HEK293 (cell line): ENCODE measurements at regions not wholly inside any gene's neighbourhood (a gene's known extent, or its start where the extent isn't known, plus 50 kb on each side); places are given as distances from the start of the nearest gene placed in this dataset.

Experiments used
- CTCF ChIA-PET: fragments of 350-600 bp; formaldehyde crosslinking; extraction: SDS; loops from one replicate; lab custom pipeline; 2021; ENCODE audit warnings: antibody characterized with exemption; lab: Yijun Ruan, JAX
- POLR2A ChIA-PET: fragments of 300-600 bp; formaldehyde crosslinking; extraction: SDS; loops from one replicate; lab custom pipeline; 2020; ENCODE audit warnings: antibody characterized with exemption, inconsistent platforms; lab: Yijun Ruan, JAX
- H3K27ac ChIP-seq: fragments of 200-500 bp; sonication (Bioruptor generic); 2 replicates; pipeline ENCODE4 v1.5.1; 2014; ENCODE audit warnings: low read depth, low read length, control low read depth, inconsistent platforms; ENCODE audit errors: extremely low read depth
- H3K36me3 ChIP-seq, 2 experiments: fragments of 200-500 bp in 1 of 2; sonication (Bioruptor generic) in 1 of 2; 1 replicate in 1 of 2; 2 replicates in 1 of 2; pipeline ENCODE4 v1.5.1; 2014 to 2017; ENCODE audit warnings: inconsistent platforms in 2 of 2, low read length in 2 of 2; ENCODE audit not compliant: control insufficient read depth in 2 of 2, insufficient read depth in 1 of 2
- H3K4me1 ChIP-seq: fragments of 200-500 bp; sonication (Bioruptor generic); 2 replicates; pipeline ENCODE4 v1.5.1; 2014; ENCODE audit warnings: mild to moderate bottlenecking, low read length, inconsistent platforms; ENCODE audit not compliant: control insufficient read depth, insufficient read depth
- H3K4me3 ChIP-seq: 2 replicates; pipeline ENCODE4 v1.5.1; 2011; ENCODE audit warnings: low read depth, mild to moderate bottlenecking, control low read depth, low read length, moderate library complexity
- H3K9me3 ChIP-seq: fragments of 200-500 bp; sonication (Bioruptor generic); 2 replicates; pipeline ENCODE4 v1.5.1; 2014; ENCODE audit warnings: low read depth, low read length, inconsistent platforms; ENCODE audit not compliant: control insufficient read depth, insufficient read depth
- GFI1B ChIP-seq: fragments of 450-650 bp; formaldehyde crosslinking; IDR thresholded peaks from 2 replicates; pipeline ENCODE4 v1.5.1; 2016; ENCODE audit warnings: missing biosample characterization, missing genetic modification characterization
- GLIS1 ChIP-seq: fragments of 450-650 bp; formaldehyde crosslinking; IDR thresholded peaks from 2 replicates; pipeline ENCODE4 v1.5.1; 2016; ENCODE audit warnings: missing biosample characterization, missing genetic modification characterization
- INSM2 ChIP-seq: fragments of 450-650 bp; formaldehyde crosslinking; IDR thresholded peaks from 2 replicates; pipeline ENCODE4 v1.5.1; 2016; ENCODE audit warnings: missing biosample characterization, missing genetic modification characterization
- KLF1 ChIP-seq: fragments of 450-650 bp; formaldehyde crosslinking; IDR thresholded peaks from 2 replicates; pipeline ENCODE4 v1.5.1; 2016; ENCODE audit warnings: missing biosample characterization, missing genetic modification characterization
- KLF9 ChIP-seq: fragments of 450-650 bp; formaldehyde crosslinking; IDR thresholded peaks from 2 replicates; pipeline ENCODE4 v1.5.1; 2016; ENCODE audit warnings: missing biosample characterization, missing genetic modification characterization, low read depth
- MYNN ChIP-seq: fragments of 450-650 bp; formaldehyde crosslinking; IDR thresholded peaks from 2 replicates; pipeline ENCODE4 v1.5.1; 2016; ENCODE audit warnings: missing biosample characterization, missing genetic modification characterization, borderline replicate concordance
- SALL2 ChIP-seq: fragments of 450-650 bp; formaldehyde crosslinking; IDR thresholded peaks from 2 replicates; pipeline ENCODE4 v1.5.0; 2017; ENCODE audit warnings: missing biosample characterization, mild to moderate bottlenecking, missing genetic modification characterization, borderline replicate concordance
- SETDB1 ChIP-seq: IDR thresholded peaks from one replicate; pipeline ENCODE4 v1.6.1; 2017; ENCODE audit warnings: mild to moderate bottlenecking, low read length, moderate library complexity, mixed read lengths; ENCODE audit not compliant: insufficient read length
- SP3 ChIP-seq: fragments of 450-650 bp; formaldehyde crosslinking; IDR thresholded peaks from 2 replicates; pipeline ENCODE4 v1.5.1; 2016; ENCODE audit warnings: missing biosample characterization, missing genetic modification characterization
- ZNF140 ChIP-seq: fragments of 450-650 bp; formaldehyde crosslinking; IDR thresholded peaks from 2 replicates; pipeline ENCODE4 v1.5.1; 2016; ENCODE audit warnings: missing biosample characterization, missing genetic modification characterization
- ZNF214 ChIP-seq: fragments of 450-650 bp; formaldehyde crosslinking; IDR thresholded peaks from 2 replicates; pipeline ENCODE4 v1.5.1; 2017; ENCODE audit warnings: missing biosample characterization, mild to moderate bottlenecking, missing genetic modification characterization, borderline replicate concordance
- ZNF248 ChIP-seq: fragments of 450-650 bp; formaldehyde crosslinking; IDR thresholded peaks from 2 replicates; pipeline ENCODE4 v1.5.1; 2017; ENCODE audit warnings: missing biosample characterization, missing genetic modification characterization
- ZNF26 ChIP-seq: fragments of 450-650 bp; formaldehyde crosslinking; IDR thresholded peaks from 2 replicates; pipeline ENCODE4 v1.5.1; 2016; ENCODE audit warnings: missing biosample characterization, missing genetic modification characterization
- ZNF473 ChIP-seq: fragments of 450-650 bp; formaldehyde crosslinking; IDR thresholded peaks from 2 replicates; pipeline ENCODE4 v1.5.1; 2017; ENCODE audit warnings: missing biosample characterization, missing genetic modification characterization
- ZNF488 ChIP-seq: fragments of 450-650 bp; formaldehyde crosslinking; IDR thresholded peaks from 2 replicates; pipeline ENCODE4 v1.5.1; 2016; ENCODE audit warnings: missing biosample characterization, missing genetic modification characterization
- ZNF585B ChIP-seq: fragments of 450-650 bp; formaldehyde crosslinking; IDR thresholded peaks from 2 replicates; pipeline ENCODE4 v1.5.1; 2016; ENCODE audit warnings: missing biosample characterization, missing genetic modification characterization
- ZNF629 ChIP-seq: fragments of 450-650 bp; formaldehyde crosslinking; IDR thresholded peaks from 2 replicates; pipeline ENCODE4 v1.5.1; 2017; ENCODE audit warnings: missing biosample characterization, missing genetic modification characterization
- ZNF76 ChIP-seq: fragments of 450-650 bp; formaldehyde crosslinking; IDR thresholded peaks from 2 replicates; pipeline ENCODE4; 2016; ENCODE audit warnings: low read depth, missing biosample characterization, missing genetic modification characterization, borderline replicate concordance
- ZNF785 ChIP-seq: fragments of 450-650 bp; formaldehyde crosslinking; IDR thresholded peaks from 2 replicates; pipeline ENCODE4 v1.5.1; 2016; ENCODE audit warnings: missing biosample characterization, missing genetic modification characterization
- ZNF830 ChIP-seq: fragments of 450-650 bp; IDR thresholded peaks from 2 replicates; pipeline ENCODE4 v1.5.0; 2018; ENCODE audit warnings: missing biosample characterization, missing genetic modification characterization, low read depth, mild to moderate bottlenecking, moderate library complexity
- TF ChIP-seq, protein P1 (sequence below): fragments of 450-650 bp; formaldehyde crosslinking; IDR thresholded peaks from 2 replicates; pipeline ENCODE4 v1.5.1; 2016; ENCODE audit warnings: missing biosample characterization, missing genetic modification characterization, low read depth

DNA sequence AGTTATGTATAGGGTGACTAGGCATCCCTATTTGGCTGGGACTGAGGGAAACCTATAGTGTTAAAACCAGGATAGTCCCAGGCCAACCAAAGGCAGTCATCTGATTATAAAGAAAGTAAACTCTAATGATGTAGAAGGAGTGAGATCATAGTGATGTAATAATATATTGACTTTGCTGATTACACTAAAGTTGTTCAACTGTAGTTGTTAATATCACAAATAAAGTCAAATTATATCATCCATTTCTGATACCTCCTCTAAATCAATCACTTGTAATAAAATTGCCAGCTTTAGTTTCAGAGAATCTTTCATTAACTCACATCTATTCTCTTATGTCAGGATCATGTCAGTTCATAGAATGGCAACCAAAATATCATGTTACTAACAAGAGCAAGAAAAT lies 98.6 kb downstream of the FOXB1 start:
- no peak overlapping the region for H3K27ac ChIP-seq
- no peak overlapping the region for H3K4me3 ChIP-seq
- H3K4me1 ChIP-seq: no peaks in the 10 kb centered on the region; the same call in 1 of the 2 replicates
- TF ChIP-seq, protein P1, sequence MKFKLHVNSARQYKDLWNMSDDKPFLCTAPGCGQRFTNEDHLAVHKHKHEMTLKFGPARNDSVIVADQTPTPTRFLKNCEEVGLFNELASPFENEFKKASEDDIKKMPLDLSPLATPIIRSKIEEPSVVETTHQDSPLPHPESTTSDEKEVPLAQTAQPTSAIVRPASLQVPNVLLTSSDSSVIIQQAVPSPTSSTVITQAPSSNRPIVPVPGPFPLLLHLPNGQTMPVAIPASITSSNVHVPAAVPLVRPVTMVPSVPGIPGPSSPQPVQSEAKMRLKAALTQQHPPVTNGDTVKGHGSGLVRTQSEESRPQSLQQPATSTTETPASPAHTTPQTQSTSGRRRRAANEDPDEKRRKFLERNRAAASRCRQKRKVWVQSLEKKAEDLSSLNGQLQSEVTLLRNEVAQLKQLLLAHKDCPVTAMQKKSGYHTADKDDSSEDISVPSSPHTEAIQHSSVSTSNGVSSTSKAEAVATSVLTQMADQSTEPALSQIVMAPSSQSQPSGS (tag by site-specific recombination): peak; percentile 53; the same call in 1 of the 2 replicates
- no peak for TF ChIP-seq INSM2 (tag by site-specific recombination)
- no peak for TF ChIP-seq SP3 (tag by site-specific recombination)
- no peak for TF ChIP-seq SALL2 (tag by site-specific recombination)
- TF ChIP-seq ZNF629 (tag by site-specific recombination): peak; percentile 53; the same call in 1 of the 2 replicates
- no peak for TF ChIP-seq GLIS1
- TF ChIP-seq ZNF26 (tag by site-specific recombination): no peak
- no peaks in the 10 kb centered on the region for H3K36me3 ChIP-seq
- H3K9me3 ChIP-seq: no peaks in the 10 kb centered on the region
- ChIA-PET POLR2A (no interaction called here), CTCF (no interaction called here)

DNA sequence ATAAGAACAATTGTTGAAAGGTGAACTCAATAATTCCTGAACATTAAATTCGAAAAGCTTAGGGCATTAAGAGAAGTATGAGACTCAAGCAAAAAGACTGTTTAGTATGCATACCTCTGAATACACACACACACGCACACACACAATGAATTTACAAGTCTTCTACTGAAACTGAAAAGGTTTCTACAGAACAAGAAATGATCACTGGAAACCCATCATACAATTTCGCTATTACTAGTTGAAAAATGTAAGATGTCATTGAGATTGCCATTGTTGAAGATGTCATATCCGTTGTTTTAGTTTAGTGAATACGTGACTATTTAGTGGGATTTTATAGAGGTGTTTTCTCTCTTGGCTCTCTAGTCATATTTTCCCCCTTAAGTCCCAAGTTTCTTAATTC lies 106.8 kb downstream of the FOXB1 start:
- CTCF ChIA-PET: interaction anchor here (0.8 kb wide), 1 partner anchor 194 kb away, joined by 3 read pairs; no protein-coding TSS in a partner anchor

DNA sequence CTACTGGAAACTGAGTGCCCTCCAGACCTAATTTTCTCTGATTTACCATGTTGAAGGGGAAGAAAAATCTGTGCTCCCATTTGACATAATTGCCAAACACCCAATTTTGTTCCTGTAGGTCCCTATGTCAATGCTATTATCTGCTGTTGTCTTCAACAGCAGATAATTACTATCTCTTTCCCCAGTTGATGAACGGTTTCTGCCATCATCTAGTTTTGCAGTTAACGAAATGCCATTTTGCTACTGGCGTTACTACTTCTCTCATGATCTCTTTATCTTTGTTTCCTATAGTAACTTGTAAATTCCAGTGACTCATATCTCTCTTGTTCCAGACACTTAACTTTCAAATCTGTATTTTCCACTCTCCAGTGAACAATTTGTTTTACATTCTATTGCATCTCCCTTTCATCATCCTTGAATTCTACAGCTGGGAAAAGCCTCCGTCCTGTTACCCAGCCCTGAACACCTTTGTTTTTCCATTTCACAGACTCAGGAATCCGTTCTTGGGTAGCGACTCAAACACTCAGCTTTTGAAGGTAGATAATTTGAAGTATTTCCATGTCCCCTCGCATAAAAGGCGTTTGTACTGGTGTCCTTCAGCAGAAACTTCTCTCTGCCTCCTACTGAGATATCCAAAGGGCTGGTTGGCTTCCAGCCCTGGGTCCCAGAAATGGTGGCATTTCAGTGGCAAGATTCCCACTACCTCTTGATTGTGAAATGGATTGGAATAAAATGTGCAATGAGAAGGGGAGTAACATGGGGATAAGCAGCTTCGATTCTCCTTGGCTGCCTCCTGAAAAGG lies 111.7 kb downstream of the FOXB1 start:
- H3K9me3 ChIP-seq: no peaks in the 10 kb centered on the region
- ChIA-PET POLR2A (no interaction called here), CTCF (interaction anchor here (2.9 kb wide), 1 partner anchor 10 kb away, joined by 12 read pairs; no protein-coding TSS in a partner anchor)
- H3K36me3 ChIP-seq: no peaks in the 10 kb centered on the region
- H3K4me1 ChIP-seq: 0 out of 2 replicates have a peak, but pooled peaks cover 5% of the 10 kb centered on the region
- H3K4me3 ChIP-seq: no peak overlapping the region
- peak overlapping the region; percentile 52 for H3K27ac ChIP-seq
- no peak for TF ChIP-seq ZNF585B (tag by site-specific recombination)
- TF ChIP-seq MYNN (tag by site-specific recombination): no peak
- TF ChIP-seq ZNF76 (tag by site-specific recombination): no peak
- no peak for TF ChIP-seq ZNF473 (tag by site-specific recombination)
- no peak for TF ChIP-seq ZNF140 (tag by site-specific recombination)
- TF ChIP-seq ZNF248: no peak
- no peak for TF ChIP-seq ZNF830
- TF ChIP-seq ZNF785 (tag by site-specific recombination): no peak
- no peak for TF ChIP-seq KLF9 (tag by site-specific recombination)
- TF ChIP-seq ZNF488 (tag by site-specific recombination): peak; percentile 50; the same call in 1 of the 2 replicates
- no peak for TF ChIP-seq ZNF214 (tag by site-specific recombination)
- no peak for TF ChIP-seq KLF1 (tag by site-specific recombination)
- no peak for TF ChIP-seq SETDB1
- TF ChIP-seq GFI1B (tag by site-specific recombination): peak; percentile 90

More for the DNA sequence above, 106.8 kb downstream of the FOXB1 start:
- TF ChIP-seq INSM2 (tag by site-specific recombination): no peak
- Histone ChIP-seq H3K4me1 (0 out of 2 replicates have a peak, but pooled peaks cover 2% of the 10 kb centered on the region), H3K9me3 (no peaks in the 10 kb centered on the region), H3K36me3 (no peaks in the 10 kb centered on the region), H3K27ac (no peak overlapping the region), H3K4me3 (no peak overlapping the region)
- POLR2A ChIA-PET: no interaction called here
